CD4-positive, alpha-beta T cell treated with Interleukin-4 for 1 hour (primary cell): ENCODE measurements at regions not wholly inside any gene's neighbourhood (a gene's known extent, or its start where the extent isn't known, plus 50 kb on each side); places are given as distances from the start of the nearest gene placed in this dataset.
"Not testable (repeated sequence)": the region's sequence is repeated elsewhere in the genome, so short reads cannot be mapped to it uniquely, and the experiment has no call there.

Experiments used
- DNase-seq, 2 donors: peaks; one replicate each; pipeline ENCODE4 v3.0.0-alpha.2; 2020 to 2022

DNA sequence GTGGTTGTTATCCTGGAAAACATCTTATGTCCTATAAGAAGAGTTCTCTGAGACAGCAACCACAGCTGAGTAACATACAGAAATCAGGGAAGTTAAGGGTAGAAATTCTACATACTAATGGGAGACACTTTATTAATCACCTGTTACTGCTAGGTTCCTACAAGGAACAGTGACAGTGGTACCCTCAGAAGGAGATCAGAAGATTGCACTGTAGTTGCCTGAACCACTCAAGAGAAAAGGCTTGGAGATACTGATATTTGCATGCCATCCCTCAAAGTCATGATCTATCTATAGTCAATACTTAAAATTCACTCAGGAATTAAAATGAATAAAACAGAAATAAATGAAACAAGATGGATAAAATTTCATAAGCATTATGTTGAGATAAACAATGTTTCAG lies 136.0 kb downstream of the LMLN start:
- DNase-seq, result no peak

DNA sequence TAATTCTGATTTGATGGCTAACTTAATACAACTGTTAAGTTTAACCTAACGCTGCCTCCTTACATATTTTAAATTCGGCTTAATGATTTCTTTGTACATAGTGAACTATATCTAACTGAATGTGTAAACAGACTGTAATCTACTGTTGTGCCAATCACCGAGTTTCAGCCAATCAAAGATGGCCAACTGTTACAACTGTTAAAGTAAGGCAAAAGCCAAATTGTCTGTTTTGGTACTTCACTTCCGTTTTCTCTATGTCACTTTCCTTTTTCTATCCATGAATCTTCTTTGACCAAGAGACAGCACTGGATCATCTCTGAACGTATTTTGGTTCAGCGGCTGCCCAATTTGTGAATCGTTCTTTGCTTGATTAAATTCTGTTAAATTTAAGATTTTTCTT lies 137.0 kb downstream of the LMLN start:
- no peak for DNase-seq

DNA sequence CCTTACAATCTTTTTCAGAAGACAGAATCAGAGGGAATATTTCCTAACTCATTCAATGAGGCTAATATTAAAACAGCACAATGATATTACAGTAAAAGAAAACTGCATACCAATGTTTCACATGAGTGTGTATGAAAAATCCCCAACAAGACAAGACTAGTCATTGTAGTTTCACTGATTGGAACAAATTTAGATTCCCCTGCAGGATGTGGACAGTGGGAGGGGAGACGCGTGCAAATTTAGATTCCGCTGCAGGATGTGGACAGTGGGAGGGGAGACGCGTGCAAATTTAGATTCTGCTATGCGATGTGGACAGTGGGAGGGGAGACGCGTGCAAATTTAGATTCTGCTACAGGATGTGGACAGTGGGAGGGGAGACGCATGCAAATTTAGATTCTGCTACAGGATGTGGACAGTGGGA lies 138.7 kb downstream of the LMLN start:
- DNase-seq, result peak in 1 of 2 donors; percentile 37

DNA sequence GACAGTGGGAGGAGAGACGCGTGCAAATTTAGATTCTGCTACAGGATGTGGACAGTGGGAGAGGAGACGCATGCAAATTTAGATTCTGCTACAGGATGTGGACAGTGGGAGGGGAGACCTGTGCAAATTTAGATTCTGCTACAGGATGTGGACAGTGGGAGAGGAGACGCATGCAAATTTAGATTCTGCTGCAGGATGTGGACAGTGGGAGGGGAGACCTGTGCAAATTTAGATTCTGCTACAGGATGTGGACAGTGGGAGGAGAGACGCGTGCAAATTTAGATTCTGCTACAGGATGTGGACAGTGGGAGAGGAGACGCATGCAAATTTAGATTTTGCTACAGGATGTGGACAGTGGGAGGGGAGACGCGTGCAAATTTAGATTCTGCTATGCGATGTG lies 143.1 kb downstream of the LMLN start:
- DNase-seq, result peak in 1 of 2 donors; percentile 6

DNA sequence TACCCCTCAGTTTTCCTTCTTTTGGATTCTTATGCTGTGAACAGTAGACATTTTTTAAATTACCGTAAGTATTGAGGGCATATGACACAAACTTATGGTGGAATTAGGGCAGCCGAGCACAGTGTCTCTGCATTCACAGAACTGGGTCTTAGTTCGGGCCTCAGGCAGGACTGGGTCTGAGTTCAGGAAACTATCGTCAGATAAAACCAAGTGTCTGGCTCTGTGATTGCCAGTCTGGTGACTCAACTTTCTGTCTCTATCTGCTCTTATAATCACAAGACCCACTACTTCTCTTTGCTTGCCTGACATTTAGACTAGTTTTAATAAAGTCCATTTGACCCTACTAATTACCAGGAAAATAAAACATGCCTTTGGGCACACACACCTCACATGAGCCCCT lies 146.2 kb downstream of the LMLN start:
- DNase-seq, result no peak

DNA sequence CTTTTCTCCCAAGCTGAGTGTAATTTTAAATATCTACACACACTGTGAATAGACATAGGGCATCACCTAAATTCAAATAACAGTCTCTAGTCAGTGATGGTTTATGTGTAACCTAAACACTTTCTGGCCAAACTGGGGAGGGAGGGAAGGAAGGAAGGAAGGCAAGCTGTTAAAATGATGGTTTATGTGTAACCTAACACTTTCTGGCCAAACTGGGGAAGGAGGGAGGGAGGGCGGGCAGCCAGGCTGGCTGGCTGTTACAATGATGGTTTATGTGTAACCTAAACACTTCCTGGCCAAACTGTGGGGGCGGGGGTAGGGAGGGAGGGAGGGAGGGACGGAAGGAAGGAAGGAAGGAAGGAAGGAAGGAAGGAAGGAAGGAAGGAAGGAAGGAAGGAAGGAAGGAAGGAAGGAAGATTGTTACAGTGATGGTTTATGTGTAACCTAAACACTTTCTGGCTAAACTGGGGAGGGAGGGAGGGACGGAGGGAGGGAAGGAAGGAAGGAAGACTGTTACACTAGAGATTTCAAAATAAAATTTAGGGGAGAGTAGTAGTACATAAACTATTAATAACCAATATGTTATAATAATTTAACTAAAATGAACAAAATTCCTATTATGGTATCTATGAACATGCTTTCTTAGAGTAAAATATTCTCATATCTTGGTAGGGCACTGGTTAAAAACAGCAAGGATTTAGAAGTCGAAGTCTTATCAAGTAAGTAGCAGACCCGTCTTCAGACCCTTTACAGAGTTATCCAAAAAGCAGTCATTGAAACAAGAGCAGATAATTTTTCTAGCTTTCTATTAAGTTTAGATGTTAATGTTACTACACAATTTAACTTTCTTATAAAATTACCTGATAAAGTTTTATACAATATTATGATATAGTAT lies 148.1 kb downstream of the LMLN start:
- DNase-seq, result no peak

DNA sequence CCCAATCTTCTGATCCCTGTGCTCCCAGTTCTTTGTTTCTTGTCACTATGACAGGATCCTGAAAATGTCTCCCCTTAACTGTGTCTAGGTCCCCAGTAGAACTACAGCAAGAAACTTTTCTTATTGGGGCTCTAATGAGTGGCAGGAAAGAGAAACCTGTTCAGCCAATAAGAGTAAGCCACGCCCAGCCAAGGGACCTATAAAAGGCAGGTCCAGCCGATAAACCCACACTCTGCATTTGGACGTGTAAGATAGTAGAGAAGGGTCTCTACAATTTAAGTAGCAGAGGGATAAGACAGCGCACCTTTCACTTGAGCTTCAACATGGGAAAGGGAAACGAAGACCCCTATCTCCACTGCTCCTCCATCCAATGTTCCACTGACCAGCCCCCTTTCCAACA lies 149.9 kb downstream of the LMLN start:
- no peak for DNase-seq

DNA sequence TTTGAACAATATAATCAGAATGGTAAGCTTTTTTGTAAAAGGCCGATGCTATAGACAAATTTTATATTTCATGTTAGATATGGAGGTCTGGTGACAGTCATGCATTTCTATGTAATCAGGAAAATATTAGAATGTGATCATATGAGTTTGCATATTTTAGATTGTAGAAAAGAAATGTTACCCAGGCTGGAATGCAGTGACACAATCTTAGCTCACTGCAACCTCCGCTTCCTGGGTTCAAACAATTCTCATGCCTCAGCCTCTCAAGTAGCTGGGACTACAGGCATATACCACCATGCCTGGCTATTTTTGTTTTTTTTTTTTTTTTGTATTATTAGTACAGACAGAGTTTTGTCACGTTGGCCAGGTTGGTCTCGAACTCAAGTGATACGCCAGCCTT lies 152.0 kb downstream of the LMLN start:
- DNase-seq, result no peak

DNA sequence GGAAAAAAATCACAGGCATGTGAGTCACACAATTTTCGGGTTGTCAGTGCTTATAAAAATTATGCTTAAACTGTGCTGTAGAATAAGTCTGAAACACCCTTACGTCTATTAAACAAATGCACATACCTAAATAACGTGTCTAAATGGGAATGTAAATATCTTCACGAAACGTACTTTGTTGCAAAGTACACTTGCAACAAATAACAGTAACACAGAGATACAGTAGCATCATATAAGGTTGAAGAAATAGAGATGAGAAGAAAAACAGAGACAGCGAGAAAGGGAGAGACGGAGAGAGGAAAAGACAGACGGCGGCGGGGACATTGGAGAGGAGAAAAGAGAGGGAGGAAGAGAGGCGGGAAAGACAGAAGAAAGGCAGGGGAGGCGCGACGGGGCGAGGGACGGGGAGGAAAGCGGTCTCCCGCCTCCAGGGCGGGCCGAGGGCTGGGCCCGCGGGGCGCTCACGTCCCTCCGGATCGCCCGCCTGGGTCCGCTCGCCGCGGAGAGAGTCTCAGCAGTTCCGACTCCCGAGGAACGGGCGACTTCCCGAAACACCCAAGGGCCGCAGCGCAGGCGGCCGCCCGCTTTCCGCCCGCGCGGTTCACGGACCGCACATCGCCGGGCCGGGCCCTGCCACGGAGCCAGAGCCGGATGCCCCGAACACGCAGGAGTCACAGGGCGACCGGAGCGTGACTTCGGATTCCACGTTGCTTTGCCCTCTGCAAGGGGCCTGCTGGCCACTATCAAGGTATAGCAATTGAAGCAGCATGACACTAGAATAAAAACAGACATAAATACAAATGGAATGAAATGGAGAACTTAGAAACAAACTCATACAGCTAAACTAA lies 153.4 kb downstream of the LMLN start:
- DNase-seq, result no peak

DNA sequence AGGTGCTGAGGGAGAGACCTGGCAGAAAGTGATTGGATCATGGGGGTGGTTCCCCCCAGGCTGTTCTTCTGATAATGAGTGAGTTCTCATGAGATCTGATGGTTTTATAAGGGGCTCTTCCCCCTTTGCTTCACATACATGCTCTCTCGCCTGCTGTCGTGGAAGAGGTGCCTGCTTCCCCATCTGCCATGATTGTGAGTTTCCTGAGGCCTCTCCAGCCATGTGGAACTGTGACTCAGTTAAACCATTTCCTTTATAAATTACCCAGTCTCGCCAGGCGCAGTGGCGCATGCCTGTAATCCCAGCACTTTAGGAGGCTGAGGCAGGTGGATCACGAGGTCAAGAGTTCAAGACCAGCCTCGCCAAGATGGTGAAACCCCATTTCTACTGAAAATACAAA lies 154.5 kb downstream of the LMLN start:
- not testable (repeated sequence) for DNase-seq

DNA sequence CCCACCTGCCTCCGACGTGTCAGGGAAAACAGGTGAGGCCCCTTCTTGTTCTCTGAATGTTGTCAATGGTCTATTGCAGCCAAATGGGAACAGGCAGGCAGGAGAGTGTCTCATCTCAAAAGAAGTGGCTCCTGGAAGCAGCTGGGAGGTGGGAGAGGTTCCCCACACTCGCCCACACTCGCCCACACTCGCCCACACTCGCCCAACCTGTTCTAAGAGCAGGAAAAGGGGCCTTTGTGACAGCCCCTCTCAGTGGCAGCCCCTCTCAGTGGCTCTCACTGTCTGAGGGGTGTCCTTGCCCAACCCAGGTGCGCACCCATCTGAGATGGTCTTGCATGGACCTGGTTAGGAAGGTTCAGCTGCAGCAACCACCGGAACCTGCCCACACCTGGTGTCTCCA lies 162.2 kb downstream of the LMLN start:
- not testable (repeated sequence) for DNase-seq

DNA sequence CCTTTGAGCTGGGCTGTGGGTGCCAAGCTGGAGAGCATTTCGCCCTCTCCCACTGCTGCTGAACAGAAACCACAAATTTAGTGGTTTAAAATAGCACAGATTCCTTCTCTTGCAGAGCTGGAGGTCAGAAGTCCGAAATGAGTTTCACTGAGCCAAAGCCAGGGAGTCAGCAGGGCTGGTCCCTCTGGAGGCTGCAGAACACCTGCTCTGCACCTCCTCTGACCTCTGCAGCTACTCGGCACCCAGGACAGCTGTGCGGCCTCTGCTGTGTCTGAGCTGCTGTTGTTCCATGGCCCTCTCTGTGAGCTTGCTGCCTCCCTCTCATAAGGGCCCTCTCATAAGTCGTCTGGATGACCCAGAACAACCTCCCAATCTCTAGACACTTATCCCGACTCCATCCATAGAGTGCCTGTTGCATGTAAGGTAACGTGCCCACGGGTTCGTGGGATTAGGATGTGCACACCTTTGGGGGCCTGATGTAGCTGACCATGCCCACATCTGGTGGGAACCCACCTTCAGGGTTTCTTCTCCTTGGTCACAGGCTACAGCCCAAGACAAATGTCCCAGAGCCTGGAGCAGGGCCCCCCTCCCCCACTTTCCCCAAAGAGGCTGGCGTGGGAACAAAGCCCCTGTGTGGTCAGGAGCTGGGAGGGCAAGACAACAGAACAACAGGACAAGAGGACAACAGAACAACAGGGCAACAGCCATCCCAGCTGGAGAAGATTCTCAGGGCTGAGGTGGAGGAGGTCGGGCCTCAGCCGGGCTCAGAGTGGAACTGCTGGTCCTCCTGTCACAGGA lies 177.2 kb downstream of the LMLN start:
- not testable (repeated sequence) for DNase-seq

DNA sequence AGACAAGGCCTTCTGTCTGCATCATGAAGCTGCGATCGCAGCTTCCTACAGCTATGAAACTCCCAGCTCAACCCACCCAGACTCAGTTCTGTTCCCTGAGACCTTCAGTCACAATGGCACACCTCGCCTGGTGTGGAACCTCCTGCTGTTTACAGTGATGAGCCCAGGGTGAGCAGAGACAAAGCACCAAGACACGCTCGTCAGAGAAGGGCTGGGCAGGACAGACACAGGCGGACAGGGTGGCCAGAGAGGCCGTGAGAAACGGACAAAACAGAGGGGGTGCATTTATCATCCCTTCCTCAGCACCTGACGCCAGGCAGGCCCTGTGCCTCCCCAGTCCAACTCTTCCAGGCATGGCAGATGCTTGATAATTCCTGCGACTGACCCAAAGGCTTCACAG lies 178.2 kb downstream of the LMLN start:
- not testable (repeated sequence) for DNase-seq

DNA sequence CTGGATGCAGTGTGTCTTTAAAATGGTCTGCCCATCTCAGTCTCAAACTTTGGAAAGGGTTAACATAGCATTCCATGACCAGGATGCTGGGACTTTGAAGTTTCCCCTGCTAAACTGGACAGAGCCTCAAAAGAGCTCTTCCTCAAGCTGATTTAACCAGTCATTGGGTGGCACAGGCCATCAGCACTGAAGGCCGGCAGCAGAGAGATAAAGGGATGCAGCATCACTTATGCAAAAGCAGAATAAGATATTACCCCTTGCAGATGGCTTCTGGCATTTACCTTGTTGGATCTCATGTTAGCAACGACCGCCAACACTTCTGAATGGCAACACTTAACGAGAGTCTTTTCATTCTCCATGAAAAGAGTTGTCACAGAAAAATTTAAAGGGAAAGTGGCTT lies 179.0 kb downstream of the LMLN start:
- DNase-seq, result not testable (repeated sequence)

DNA sequence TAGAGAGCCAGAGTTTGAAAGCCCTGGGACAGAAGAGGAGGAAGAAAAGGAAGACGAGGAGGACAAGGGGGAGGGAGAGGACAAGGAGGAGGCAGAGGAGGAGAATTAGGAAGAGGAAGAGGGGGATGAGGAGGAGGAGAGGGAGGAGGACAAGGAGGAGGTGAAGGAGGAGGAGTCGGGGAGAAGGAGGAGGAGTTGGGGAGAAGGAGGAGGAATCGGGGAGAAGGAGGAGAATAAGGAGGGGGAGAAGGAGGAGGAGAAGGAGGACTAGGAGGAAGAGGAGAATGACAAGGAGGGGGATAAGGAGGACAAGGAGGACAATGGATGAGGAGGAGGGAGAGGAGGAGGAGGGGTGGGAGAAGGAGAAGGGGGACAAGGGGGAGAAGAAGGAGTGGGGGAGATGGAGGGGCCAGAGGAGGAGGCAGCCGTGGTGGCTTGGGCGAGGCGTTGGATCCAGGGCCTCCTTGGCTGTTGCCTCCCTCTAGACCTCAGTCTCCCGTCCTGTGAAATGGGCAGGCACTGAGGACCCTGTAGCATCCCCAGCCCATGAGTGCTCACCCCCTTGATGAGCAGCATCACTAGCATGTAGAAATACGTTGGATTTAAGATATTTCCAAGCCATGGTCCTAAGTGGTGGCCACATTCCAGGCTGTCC lies 179.6 kb downstream of the LMLN start:
- DNase-seq, result not testable (repeated sequence)

DNA sequence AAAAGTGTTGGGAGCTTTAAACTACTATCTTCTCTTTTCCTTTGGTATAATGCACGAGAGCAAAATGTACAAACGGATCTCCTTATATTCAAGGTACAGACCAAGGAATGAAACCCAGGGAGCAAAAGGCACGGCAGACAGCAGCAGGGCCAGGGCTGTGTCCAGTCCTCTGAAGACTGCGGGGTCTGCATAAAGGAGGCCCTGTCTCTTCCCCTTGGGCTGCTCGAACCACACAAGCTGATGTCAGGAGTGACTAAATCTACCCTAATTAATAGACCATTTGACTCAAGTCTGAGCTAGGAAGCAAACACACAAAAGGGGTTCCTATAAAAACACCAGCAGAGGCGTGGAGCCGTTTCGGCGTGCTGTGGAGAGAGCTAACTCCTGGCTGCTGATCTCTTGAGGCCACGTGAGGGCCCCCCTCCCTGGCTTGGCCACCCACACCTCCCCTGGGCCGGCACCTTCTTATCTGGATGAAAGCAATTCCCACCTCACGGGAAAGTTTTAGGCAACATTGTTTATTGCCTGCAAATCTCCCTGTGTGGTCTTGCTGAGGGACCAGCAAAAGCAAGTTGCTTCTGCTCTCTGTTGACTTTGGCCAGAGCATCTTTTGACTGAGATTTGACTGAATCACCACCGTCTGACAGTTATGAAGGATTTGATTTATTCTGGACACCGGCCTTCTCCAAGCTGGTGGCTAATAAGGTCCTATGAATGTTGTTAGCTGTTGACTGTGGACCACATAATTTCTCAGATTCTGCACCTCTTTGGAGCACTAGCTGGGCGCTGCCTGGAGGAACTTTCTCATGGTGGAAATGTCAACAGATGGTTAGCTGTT lies 183.5 kb downstream of the LMLN start:
- not testable (repeated sequence) for DNase-seq

DNA sequence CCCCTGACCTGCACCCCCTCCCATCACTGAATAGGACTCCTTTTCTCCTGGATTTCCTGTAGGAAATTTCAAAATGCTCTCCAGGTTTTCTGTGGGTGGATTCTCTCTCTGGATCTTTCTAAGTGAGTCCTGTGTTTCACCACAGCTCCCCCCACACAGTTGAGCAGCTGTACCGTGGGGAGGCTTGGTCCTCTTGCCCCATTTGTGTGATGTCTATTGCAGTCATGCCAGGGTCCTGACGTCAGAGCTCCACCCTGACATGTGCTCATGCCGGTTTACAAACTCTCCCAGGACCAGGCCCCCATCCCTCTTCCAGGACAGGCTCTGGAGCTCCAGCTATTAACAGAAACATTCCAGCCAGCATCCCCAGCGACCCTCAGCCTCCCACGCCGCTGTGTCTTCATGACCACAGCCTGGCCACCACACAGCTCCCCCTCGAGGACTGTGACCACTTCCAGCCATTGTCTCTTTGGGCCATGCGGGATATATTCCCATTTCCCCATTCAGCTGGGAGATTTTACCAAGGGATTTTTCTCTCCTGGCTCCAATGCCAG lies 185.3 kb downstream of the LMLN start:
- not testable (repeated sequence) for DNase-seq

DNA sequence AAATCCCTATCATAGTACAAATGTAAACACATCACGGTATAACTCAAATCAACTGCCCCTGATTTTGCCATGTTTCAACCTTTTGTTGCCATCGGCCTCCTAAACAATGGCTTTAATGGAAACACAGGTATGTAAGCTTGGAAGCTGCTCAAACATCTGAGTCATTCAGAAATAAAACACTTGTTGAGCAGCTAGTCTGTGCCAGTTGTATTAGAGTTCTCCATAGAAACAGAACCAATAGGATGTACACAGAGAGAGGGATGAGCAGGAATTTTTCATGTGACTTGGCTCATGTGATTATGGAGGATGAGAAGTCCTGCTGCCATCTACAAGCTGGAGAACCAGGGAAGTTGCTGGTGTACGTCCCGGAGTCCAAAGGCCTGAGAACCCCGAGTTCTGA lies 186.1 kb downstream of the LMLN start:
- not testable (repeated sequence) for DNase-seq

DNA sequence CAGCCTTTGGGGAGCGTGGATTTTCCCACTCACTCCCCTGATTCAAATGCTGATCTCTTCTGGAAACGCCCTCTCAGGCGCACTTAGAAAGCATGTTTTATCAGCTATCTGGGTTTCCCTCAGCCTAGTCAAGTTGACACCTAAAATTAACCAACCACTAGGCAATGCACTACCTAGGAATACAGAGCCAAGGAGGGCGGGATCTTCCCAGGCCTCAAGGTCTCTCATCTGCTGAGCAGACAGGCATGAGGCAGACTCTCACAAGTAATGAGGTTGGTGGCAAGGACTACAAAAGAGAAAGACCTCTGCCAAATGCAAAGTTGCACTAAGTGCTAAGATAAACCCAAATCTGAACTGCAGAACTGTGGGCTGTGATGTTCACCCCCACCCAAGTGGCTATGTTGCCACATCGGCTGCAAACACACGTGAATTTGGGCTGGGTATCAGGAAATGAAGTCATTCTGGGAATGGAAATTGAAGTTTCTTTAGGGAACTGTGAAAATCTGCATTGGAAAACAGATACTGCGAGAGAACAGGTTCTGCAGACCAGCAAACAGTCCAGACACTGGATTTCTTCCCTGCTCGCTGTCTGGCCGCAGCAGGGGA lies 186.6 kb downstream of the LMLN start:
- not testable (repeated sequence) for DNase-seq

DNA sequence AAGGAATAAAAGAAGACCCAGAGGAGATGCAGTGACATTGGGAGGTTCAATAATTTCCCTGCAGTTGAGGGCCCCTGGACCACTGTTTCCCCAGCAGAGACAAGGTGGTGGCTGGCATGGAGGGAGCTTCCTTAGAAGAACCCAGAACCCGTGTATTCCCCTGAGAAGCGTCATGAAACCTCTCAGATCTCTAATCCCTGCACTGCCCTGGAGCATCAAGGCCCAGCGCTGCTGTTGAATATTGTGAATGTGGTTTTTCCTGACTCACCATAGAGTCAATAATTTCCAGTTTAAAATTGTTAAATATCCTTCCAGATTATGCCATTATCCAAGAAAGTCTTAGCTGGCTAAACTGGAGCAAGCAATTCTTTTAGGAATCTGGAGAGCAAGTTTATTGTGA lies 187.2 kb downstream of the LMLN start:
- DNase-seq, result not testable (repeated sequence)

DNA sequence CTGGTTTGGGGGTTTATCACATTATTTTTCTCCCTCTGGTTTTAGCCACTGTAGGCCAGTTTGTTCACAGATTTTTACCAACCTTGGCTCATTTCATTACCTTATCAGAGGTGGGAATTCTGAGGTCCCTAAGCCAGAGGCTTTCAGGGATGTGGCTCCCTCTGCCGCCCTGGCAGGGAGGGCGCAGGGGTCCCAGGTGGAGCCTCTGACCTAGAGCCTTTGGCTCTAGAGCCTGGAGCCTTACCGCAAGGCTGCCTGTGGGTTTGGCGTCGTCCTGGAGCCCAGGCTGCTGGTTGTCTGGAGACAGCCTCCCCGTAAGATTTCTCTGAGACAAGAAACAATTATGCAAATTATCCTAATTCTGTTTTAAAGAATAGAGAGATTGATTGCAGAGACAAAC lies 188.0 kb downstream of the LMLN start:
- DNase-seq, result not testable (repeated sequence)
